Neural cell (in vitro differentiated cells): ENCODE measurements at regions not wholly inside any gene's neighbourhood (a gene's known extent, or its start where the extent isn't known, plus 50 kb on each side); places are given as distances from the start of the nearest gene placed in this dataset.

Source experiments
- H2AFZ ChIP-seq: fragments of 200-600, 300-800 bp; sonication (generic), shearing (Covaris generic); 2 replicates; pipeline ENCODE4 v1.6.0; 2014; ENCODE audit warnings: low read depth, mild to moderate bottlenecking, antibody characterized with exemption, low read length, moderate library complexity
- H3F3A ChIP-seq: fragments of 200-600 bp; shearing (Covaris generic); 2 replicates; pipeline ENCODE4 v1.6.1; 2016; ENCODE audit warnings: mild to moderate bottlenecking, moderate library complexity, mixed read lengths, antibody characterized with exemption, low read length; ENCODE audit not compliant: insufficient read depth, poor library complexity, severe bottlenecking
- H3K27ac ChIP-seq: fragments of 200-600, 300-800 bp; sonication (generic), shearing (Covaris generic); 2 replicates; pipeline ENCODE4 v1.5.1; 2014; ENCODE audit warnings: mild to moderate bottlenecking, low read length, moderate library complexity
- H3K27me3 ChIP-seq: fragments of 300-800, 200-600 bp; sonication (generic), shearing (Covaris generic); 2 replicates; pipeline ENCODE4 v1.6.0; 2014; ENCODE audit warnings: mild to moderate bottlenecking, low read depth, low read length, moderate library complexity; ENCODE audit not compliant: insufficient read depth
- H3K36me3 ChIP-seq: fragments of 300-800, 200-600 bp; sonication (generic), shearing (Covaris generic); 2 replicates; pipeline ENCODE4 v1.5.1; 2014; ENCODE audit warnings: mild to moderate bottlenecking, antibody characterized with exemption, low read length, moderate library complexity; ENCODE audit not compliant: insufficient read depth
- H3K4me2 ChIP-seq: fragments of 300-800, 200-600 bp; sonication (generic), shearing (Covaris generic); 2 replicates; pipeline ENCODE4 v1.6.0; 2014; ENCODE audit warnings: mild to moderate bottlenecking, low read length
- H3K4me3 ChIP-seq: fragments of 300-800, 200-600 bp; sonication (generic), shearing (Covaris generic); 2 replicates; pipeline ENCODE4 v1.5.1; 2014; ENCODE audit warnings: mild to moderate bottlenecking, low read length, moderate library complexity
- H3K79me2 ChIP-seq: fragments of 200-600 bp; shearing (Covaris generic); replicated peaks from 2 replicates; pipeline ENCODE4 v1.6.0; 2014; ENCODE audit warnings: mild to moderate bottlenecking, low read length, moderate library complexity; ENCODE audit not compliant: insufficient read depth
- H3K9ac ChIP-seq: fragments of 300-800, 200-600 bp; sonication (generic), shearing (Covaris generic); 2 replicates; pipeline ENCODE4 v1.6.1; 2016; ENCODE audit warnings: mild to moderate bottlenecking, low read length, mixed read lengths
- H3K9me2 ChIP-seq: fragments of 200-600 bp; shearing (Covaris generic); 2 replicates; pipeline ENCODE4 v1.6.1; 2016; ENCODE audit warnings: mild to moderate bottlenecking, low read length, mixed read lengths; ENCODE audit not compliant: insufficient read depth
- H3K9me3 ChIP-seq: fragments of 200-600, 300-800 bp; sonication (generic), shearing (Covaris generic); 2 replicates; pipeline ENCODE4 v1.6.1; 2016; ENCODE audit warnings: mild to moderate bottlenecking, mixed run types, low read length, moderate library complexity, mixed read lengths
- H4K20me1 ChIP-seq: fragments of 200-600 bp; shearing (Covaris generic); 2 replicates; pipeline ENCODE4 v1.6.1; 2016; ENCODE audit warnings: mild to moderate bottlenecking, mixed run types; ENCODE audit not compliant: insufficient read depth
- EP300 ChIP-seq: fragments of 450-650 bp; conservative IDR thresholded peaks from 2 replicates; pipeline ENCODE4 v1.6.1; 2014; ENCODE audit warnings: antibody characterized with exemption, mild to moderate bottlenecking, moderate library complexity; ENCODE audit not compliant: poor library complexity, severe bottlenecking
- EZH2 ChIP-seq: fragments of 200-600, 300-800 bp; shearing (Covaris generic), sonication (generic); IDR thresholded peaks from 2 replicates; pipeline ENCODE4 v1.6.1; 2014; ENCODE audit warnings: antibody characterized with exemption, low read length, borderline replicate concordance, mild to moderate bottlenecking; ENCODE audit not compliant: insufficient read depth, poor library complexity, severe bottlenecking
- MXI1 ChIP-seq: fragments of 450-650 bp; conservative IDR thresholded peaks from 2 replicates; pipeline ENCODE4 v1.6.1; 2014; ENCODE audit warnings: antibody characterized with exemption, mild to moderate bottlenecking; ENCODE audit not compliant: poor library complexity, severe bottlenecking
- POLR2AphosphoS5 ChIP-seq: IDR thresholded peaks from 2 replicates; pipeline ENCODE4 v1.6.1; 2012
- RAD21 ChIP-seq: fragments of 450-650 bp; conservative IDR thresholded peaks from 2 replicates; pipeline ENCODE4 v1.6.1; 2014; ENCODE audit warnings: antibody characterized with exemption, mild to moderate bottlenecking, moderate library complexity
- SMC3 ChIP-seq: fragments of 450-650 bp; conservative IDR thresholded peaks from 2 replicates; pipeline ENCODE4 v1.6.1; 2014; ENCODE audit warnings: antibody characterized with exemption, mild to moderate bottlenecking, moderate library complexity; ENCODE audit not compliant: poor library complexity
- TAF1 ChIP-seq: IDR thresholded peaks from 2 replicates; pipeline ENCODE4 v1.6.1; 2012; ENCODE audit warnings: low read depth
- TF ChIP-seq, protein P1 (sequence below): fragments of 450-650 bp; IDR thresholded peaks from 2 replicates; pipeline ENCODE4 v1.5.1; 2014; ENCODE audit warnings: antibody characterized with exemption, mild to moderate bottlenecking, moderate library complexity; ENCODE audit not compliant: poor library complexity, severe bottlenecking
- TF ChIP-seq, protein P2 (sequence below): IDR thresholded peaks from 2 replicates; pipeline ENCODE4 v1.6.1; 2012; ENCODE audit warnings: borderline replicate concordance

DNA sequence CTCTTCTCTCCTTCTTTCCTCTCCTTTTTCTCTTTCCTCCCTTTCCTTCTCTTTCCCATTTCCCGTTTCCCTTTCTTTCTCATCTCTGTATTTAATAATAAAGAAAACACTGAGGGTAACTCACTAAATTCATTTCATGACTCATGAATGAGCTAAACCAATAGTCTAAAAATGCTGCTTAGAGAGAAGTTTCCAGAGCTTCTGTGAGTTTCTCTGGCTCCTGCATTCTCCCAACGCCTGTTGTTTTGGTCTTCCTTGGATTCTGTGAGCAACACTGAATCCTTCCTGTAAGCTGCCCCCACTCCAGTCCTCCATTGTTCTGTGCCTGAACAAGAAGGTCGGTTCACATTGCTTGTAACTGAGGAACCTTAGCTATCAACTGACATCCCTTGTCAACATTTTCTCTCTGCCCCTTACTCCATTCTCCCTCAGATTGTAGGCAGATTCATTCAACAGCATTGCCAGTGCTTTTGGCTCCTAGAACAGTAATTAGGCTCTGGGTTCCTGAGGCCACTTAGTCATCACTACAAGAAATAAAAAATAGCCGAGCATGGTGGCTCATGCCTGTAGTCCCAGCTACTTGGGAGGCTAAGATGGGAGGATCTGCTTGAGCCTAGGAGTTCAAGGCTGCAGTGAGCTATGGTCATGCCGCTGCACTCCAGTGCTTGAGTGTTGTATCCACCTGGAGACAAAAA is 237.7 kb upstream of the KLF4 start:
- H2AFZ ChIP-seq = no peak overlapping the region
- no peaks in the 10 kb centered on the region for H3K9me3 ChIP-seq
- H3F3A ChIP-seq = no peaks in the 10 kb centered on the region
- no peaks in the 10 kb centered on the region for H3K79me2 ChIP-seq
- no peaks in the 10 kb centered on the region for H4K20me1 ChIP-seq
- TF ChIP-seq EP300 (no peak), TAF1 (no peak), SMC3 (no peak), RAD21 (no peak), MXI1 (no peak), POLR2AphosphoS5 (no peak)
- H3K9me2 ChIP-seq = no peaks in the 10 kb centered on the region
- no peaks in the 10 kb centered on the region for H3K36me3 ChIP-seq
- no peak overlapping the region for H3K4me3 ChIP-seq
- H3K27me3 ChIP-seq = no peaks in the 10 kb centered on the region
- no peak overlapping the region for H3K4me2 ChIP-seq
- no peak overlapping the region for H3K27ac ChIP-seq
- no peak overlapping the region for H3K9ac ChIP-seq

DNA sequence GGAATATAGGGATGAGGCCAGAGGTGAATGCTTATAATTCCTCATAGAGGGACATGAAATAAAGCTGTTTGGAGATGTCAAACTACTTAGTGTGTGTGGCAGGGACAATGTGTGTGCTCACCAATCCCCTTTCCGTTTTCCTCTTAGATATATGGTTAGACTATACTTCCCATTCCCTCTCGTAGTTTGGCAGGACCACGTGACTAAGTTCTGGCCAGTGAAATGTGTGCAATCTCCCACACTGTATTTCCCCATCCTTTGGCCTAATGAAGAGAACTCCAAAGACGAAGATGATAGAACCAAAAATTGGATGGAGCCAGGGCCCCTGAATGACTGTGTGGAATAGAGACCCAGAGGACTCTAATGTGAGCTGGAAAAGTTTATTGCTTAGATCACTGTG is 233.4 kb upstream of the KLF4 start:
- H4K20me1 ChIP-seq = no peaks in the 10 kb centered on the region
- H3K79me2 ChIP-seq = no peaks in the 10 kb centered on the region
- no peak overlapping the region for H2AFZ ChIP-seq
- no peak overlapping the region for H3K4me3 ChIP-seq
- H3K9me3 ChIP-seq = no peaks in the 10 kb centered on the region
- TF ChIP-seq POLR2AphosphoS5 = no peak
- no peak overlapping the region for H3K9ac ChIP-seq
- no peaks in the 10 kb centered on the region for H3F3A ChIP-seq
- no peaks in the 10 kb centered on the region for H3K27me3 ChIP-seq
- H3K9me2 ChIP-seq = no peaks in the 10 kb centered on the region
- H3K36me3 ChIP-seq = no peaks in the 10 kb centered on the region
- H3K4me2 ChIP-seq = no peak overlapping the region
- H3K27ac ChIP-seq = no peak overlapping the region

DNA sequence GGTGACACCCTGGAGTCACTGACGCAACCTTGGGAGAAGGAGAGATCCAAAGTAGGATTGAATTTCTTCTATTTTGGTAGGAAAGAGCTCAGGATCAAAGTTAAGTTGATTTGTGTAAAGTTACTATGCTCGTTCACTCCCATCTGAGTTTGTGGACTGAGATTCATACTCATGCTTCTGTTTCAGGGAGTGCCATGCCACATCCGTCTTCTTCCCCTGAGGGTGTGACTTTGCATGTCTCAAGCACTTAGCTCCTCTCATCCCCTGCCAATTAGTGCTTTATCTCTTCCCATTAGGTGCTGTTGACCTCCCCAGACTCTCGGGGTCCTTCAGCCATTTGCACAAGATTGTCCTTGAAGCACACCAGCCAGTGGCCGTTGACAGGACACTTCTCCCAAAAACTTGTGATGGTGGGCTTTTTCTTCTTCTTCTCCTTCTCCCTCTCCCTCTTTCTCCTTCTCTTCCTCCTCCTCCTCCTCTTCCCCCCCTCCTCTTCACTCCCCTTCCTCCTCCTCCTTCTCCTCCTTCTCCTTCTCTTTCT is 232.2 kb upstream of the KLF4 start:
- no peaks in the 10 kb centered on the region for H3K27me3 ChIP-seq
- H3K4me2 ChIP-seq = no peak overlapping the region
- H3K27ac ChIP-seq = no peak overlapping the region
- TF ChIP-seq TAF1 (no peak), SMC3 (no peak), POLR2AphosphoS5 (no peak), RAD21 (no peak), MXI1 (no peak), EZH2 (no peak), EP300 (no peak)
- TF ChIP-seq, protein P1, sequence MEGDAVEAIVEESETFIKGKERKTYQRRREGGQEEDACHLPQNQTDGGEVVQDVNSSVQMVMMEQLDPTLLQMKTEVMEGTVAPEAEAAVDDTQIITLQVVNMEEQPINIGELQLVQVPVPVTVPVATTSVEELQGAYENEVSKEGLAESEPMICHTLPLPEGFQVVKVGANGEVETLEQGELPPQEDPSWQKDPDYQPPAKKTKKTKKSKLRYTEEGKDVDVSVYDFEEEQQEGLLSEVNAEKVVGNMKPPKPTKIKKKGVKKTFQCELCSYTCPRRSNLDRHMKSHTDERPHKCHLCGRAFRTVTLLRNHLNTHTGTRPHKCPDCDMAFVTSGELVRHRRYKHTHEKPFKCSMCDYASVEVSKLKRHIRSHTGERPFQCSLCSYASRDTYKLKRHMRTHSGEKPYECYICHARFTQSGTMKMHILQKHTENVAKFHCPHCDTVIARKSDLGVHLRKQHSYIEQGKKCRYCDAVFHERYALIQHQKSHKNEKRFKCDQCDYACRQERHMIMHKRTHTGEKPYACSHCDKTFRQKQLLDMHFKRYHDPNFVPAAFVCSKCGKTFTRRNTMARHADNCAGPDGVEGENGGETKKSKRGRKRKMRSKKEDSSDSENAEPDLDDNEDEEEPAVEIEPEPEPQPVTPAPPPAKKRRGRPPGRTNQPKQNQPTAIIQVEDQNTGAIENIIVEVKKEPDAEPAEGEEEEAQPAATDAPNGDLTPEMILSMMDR = no peak
- TF ChIP-seq, protein P2, sequence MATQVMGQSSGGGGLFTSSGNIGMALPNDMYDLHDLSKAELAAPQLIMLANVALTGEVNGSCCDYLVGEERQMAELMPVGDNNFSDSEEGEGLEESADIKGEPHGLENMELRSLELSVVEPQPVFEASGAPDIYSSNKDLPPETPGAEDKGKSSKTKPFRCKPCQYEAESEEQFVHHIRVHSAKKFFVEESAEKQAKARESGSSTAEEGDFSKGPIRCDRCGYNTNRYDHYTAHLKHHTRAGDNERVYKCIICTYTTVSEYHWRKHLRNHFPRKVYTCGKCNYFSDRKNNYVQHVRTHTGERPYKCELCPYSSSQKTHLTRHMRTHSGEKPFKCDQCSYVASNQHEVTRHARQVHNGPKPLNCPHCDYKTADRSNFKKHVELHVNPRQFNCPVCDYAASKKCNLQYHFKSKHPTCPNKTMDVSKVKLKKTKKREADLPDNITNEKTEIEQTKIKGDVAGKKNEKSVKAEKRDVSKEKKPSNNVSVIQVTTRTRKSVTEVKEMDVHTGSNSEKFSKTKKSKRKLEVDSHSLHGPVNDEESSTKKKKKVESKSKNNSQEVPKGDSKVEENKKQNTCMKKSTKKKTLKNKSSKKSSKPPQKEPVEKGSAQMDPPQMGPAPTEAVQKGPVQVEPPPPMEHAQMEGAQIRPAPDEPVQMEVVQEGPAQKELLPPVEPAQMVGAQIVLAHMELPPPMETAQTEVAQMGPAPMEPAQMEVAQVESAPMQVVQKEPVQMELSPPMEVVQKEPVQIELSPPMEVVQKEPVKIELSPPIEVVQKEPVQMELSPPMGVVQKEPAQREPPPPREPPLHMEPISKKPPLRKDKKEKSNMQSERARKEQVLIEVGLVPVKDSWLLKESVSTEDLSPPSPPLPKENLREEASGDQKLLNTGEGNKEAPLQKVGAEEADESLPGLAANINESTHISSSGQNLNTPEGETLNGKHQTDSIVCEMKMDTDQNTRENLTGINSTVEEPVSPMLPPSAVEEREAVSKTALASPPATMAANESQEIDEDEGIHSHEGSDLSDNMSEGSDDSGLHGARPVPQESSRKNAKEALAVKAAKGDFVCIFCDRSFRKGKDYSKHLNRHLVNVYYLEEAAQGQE = no peak
- H3K9me2 ChIP-seq = no peaks in the 10 kb centered on the region
- no peak overlapping the region for H3K4me3 ChIP-seq
- H4K20me1 ChIP-seq = no peaks in the 10 kb centered on the region
- no peaks in the 10 kb centered on the region for H3F3A ChIP-seq
- no peaks in the 10 kb centered on the region for H3K79me2 ChIP-seq
- no peaks in the 10 kb centered on the region for H3K9me3 ChIP-seq
- no peaks in the 10 kb centered on the region for H3K36me3 ChIP-seq
- no peak overlapping the region for H3K9ac ChIP-seq
- H2AFZ ChIP-seq = no peak overlapping the region
